Suprapubic skin (tissue), 3 donors: ENCODE measurements at regions not wholly inside any gene's neighbourhood (a gene's known extent, or its start where the extent isn't known, plus 50 kb on each side); places are given as distances from the start of the nearest gene placed in this dataset.

Experiments
- CTCF ChIP-seq, 2 donors: fragments of 200-600 bp in 1 of 2; fragments of 450-650 bp in 1 of 2; sonication (generic) in 1 of 2; IDR thresholded peaks; one replicate each; pipeline ENCODE4 v1.5.1; 2016 to 2019; ENCODE audit warnings: antibody characterized with exemption in 2 of 2, mild to moderate bottlenecking in 1 of 2, moderate library complexity in 1 of 2
- POLR2A ChIP-seq, 2 donors: fragments of 450-650 bp; IDR thresholded peaks; one replicate each; pipeline ENCODE4 v1.6.1; 2017; ENCODE audit warnings: antibody characterized with exemption in 2 of 2, mild to moderate bottlenecking in 2 of 2, moderate library complexity in 2 of 2

- TF ChIP-seq CTCF (IDR thresholded peaks at IDR 0.05) (no peak), POLR2A (IDR thresholded peaks at IDR 0.05) (no peak)
Observed at GRCh38 chr5:67495072-67495471, 298.5 kb upstream of the CD180 start.
